ENCODE measurements at regions not wholly inside any gene's neighbourhood (a gene's known extent, or its start where the extent isn't known, plus 50 kb on each side); places are given as distances from the start of the nearest gene placed in this dataset.

DNA sequence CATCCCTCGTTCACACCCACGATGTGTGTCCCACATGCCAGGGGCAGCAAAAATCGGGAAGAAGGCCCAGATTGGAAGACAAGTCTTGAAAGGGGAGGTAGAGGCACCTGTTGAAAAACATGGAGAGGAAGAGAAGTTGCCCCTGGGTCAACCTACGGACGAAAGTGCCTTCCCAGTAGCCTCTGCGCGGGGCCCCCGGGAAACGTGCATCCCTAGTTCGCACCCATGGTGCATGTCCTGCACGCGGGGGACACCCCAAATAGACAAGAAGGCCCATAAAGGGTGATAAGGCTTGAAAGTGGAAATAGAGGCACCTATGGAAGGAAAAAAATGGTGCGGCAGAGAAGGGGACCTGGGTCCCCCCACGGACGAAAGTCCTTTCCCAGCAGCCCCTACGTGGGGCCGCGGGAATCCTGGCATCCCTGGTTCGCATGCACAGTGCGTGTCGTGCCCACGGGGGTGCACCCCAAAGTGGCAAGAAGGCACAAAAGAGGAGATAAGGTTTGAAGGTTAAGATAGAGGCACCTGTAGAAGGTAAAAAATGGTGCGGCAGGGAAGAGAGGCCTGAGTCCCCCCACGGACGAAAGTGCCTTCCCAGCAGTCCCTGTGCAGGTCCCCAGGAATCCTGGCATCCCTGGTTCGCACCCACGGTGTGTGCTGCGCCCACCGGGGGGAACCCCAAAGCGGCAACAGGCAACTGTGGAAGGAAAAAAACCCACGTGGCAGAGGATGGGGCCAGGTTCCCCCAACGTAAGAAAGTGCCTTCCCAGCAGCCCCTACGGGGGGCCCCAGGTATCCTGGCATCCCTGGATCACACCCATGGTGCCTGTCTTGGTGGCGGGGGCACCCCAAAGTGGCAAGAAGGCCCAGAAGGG is 278.3 kb downstream of the ALG10 start:
- peaks cover 60% of the 10 kb centered on the region for H3K9me3 Mint-ChIP-seq (ENCODE audit: low read depth)
- TF ChIP-seq, protein P1, sequence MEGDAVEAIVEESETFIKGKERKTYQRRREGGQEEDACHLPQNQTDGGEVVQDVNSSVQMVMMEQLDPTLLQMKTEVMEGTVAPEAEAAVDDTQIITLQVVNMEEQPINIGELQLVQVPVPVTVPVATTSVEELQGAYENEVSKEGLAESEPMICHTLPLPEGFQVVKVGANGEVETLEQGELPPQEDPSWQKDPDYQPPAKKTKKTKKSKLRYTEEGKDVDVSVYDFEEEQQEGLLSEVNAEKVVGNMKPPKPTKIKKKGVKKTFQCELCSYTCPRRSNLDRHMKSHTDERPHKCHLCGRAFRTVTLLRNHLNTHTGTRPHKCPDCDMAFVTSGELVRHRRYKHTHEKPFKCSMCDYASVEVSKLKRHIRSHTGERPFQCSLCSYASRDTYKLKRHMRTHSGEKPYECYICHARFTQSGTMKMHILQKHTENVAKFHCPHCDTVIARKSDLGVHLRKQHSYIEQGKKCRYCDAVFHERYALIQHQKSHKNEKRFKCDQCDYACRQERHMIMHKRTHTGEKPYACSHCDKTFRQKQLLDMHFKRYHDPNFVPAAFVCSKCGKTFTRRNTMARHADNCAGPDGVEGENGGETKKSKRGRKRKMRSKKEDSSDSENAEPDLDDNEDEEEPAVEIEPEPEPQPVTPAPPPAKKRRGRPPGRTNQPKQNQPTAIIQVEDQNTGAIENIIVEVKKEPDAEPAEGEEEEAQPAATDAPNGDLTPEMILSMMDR (IDR thresholded peaks at IDR 0.05), result no peak
- H3K36me3 Mint-ChIP-seq (ENCODE audit: low read depth), result peaks cover 2% of the 10 kb centered on the region
- H3K4me1 Mint-ChIP-seq (ENCODE audit: low read depth), result no peaks in the 10 kb centered on the region
- H3K27me3 Mint-ChIP-seq (ENCODE audit: low read depth), result no peaks in the 10 kb centered on the region
- no peak overlapping the region for H3K27ac Mint-ChIP-seq (ENCODE audit: unreplicated experiment)
- H3K4me3 Mint-ChIP-seq (ENCODE audit: unreplicated experiment), result no peak overlapping the region
- peak; percentile 59 for DNase-seq (ENCODE audit: low spot score)

- DNase-seq (ENCODE audit: low spot score), result peak; percentile 77
- Mint-ChIP-seq H3K36me3 (ENCODE audit: low read depth) (peaks cover 2% of the 10 kb centered on the region), H3K9me3 (ENCODE audit: low read depth) (peaks cover 65% of the 10 kb centered on the region), H3K27me3 (ENCODE audit: low read depth) (no peaks in the 10 kb centered on the region), H3K27ac (ENCODE audit: unreplicated experiment) (no peak overlapping the region), H3K4me1 (ENCODE audit: low read depth) (no peaks in the 10 kb centered on the region), H3K4me3 (ENCODE audit: unreplicated experiment) (no peak overlapping the region)
- TF ChIP-seq, protein P1 (IDR thresholded peaks at IDR 0.05), result no peak
These were observed 279.2 kb downstream of the ALG10 start for GRCh38 chr12:34301251-34302130.

DNA sequence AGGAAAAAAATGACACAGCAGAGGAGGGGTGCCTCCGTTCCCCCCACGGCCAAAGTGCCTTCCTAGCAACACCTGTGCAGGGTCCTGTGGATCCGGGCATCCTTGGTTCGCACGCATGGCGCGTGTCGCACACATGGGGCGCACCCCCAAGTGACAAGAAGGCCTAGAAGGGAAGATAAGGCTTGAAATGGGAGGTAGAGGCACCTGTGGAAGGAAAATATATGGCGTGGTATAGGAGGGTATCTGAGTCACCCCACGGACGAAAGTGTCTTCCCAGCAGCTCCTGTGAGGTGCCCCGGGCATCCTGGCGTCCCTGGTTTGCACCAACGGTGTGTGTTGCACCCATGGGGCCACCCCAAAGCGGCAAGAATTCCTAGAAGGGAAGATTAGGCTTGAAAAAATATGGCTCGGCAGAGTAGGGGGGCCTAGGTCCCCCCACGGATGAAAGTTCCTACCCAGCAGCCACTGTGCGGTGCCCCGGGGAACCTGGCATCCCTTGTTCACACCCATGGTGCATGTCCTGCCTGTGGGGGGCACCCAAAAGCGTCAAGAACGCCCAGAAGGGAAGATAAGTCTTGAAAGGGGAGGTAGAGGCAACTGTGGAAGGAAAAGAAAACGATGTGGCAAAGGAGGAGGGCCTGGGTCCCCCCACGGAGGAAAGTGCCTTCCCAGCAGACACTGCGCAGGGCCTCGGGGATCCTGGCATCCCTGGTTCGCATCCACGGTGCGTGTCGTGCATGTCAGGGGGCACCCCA is 280.0 kb downstream of the ALG10 start:
- no peaks in the 10 kb centered on the region for H3K4me1 Mint-ChIP-seq (ENCODE audit: low read depth)
- TF ChIP-seq, protein P1 (IDR thresholded peaks at IDR 0.05), result no peak
- no peak overlapping the region for H3K4me3 Mint-ChIP-seq (ENCODE audit: unreplicated experiment)
- peaks cover 2% of the 10 kb centered on the region for H3K36me3 Mint-ChIP-seq (ENCODE audit: low read depth)
- DNase-seq (ENCODE audit: low spot score), result peak; percentile 75
- peaks cover 69% of the 10 kb centered on the region for H3K9me3 Mint-ChIP-seq (ENCODE audit: low read depth)
- H3K27me3 Mint-ChIP-seq (ENCODE audit: low read depth), result no peaks in the 10 kb centered on the region
- H3K27ac Mint-ChIP-seq (ENCODE audit: unreplicated experiment), result no peak overlapping the region

GRCh38 chr12:34303091-34303870 is 281.0 kb downstream of the ALG10 start:
- no peaks in the 10 kb centered on the region for H3K27me3 Mint-ChIP-seq (ENCODE audit: low read depth)
- H3K27ac Mint-ChIP-seq (ENCODE audit: unreplicated experiment), result no peak overlapping the region
- DNase-seq (ENCODE audit: low spot score), result peak; percentile 74
- H3K36me3 Mint-ChIP-seq (ENCODE audit: low read depth), result peaks cover 2% of the 10 kb centered on the region
- H3K9me3 Mint-ChIP-seq (ENCODE audit: low read depth), result peaks cover 73% of the 10 kb centered on the region
- no peaks in the 10 kb centered on the region for H3K4me1 Mint-ChIP-seq (ENCODE audit: low read depth)
- TF ChIP-seq, protein P1 (IDR thresholded peaks at IDR 0.05), result no peak
- H3K4me3 Mint-ChIP-seq (ENCODE audit: unreplicated experiment), result no peak overlapping the region

Measured in chondrocyte (in vitro differentiated cells).